Astrocyte (in vitro differentiated cells and primary cell): ENCODE measurements at regions not wholly inside any gene's neighbourhood (a gene's known extent, or its start where the extent isn't known, plus 50 kb on each side); places are given as distances from the start of the nearest gene placed in this dataset.

Experiments
- DNase-seq: peaks from one replicate; pipeline ENCODE4 v3.0.0-alpha.2; 2010; ENCODE audit warnings: low read depth
- FAIRE-seq: peaks from 2 replicates; lab custom pipeline; 2011; peaks lifted over from hg19 to GRCh38; lab: Jason Lieb, UNC
- H2AFZ ChIP-seq: 2 replicates; pipeline ENCODE4 v1.6.0; 2012; ENCODE audit warnings: low read depth, low read length, inconsistent platforms
- H3K27ac ChIP-seq: 2 replicates; pipeline ENCODE4 v1.5.1; 2011; ENCODE audit warnings: low read depth, low read length, inconsistent platforms
- H3K27me3 ChIP-seq: 2 replicates; pipeline ENCODE4 v1.6.0; 2011; ENCODE audit warnings: low read length, inconsistent platforms; ENCODE audit not compliant: insufficient read depth
- H3K36me3 ChIP-seq: 2 replicates; pipeline ENCODE4 v1.5.1; 2011; ENCODE audit warnings: low read length, inconsistent platforms; ENCODE audit not compliant: insufficient read depth
- H3K4me1 ChIP-seq: 2 replicates; pipeline ENCODE4 v1.5.1; 2011; ENCODE audit warnings: low read length, inconsistent platforms; ENCODE audit not compliant: insufficient read depth
- H3K4me2 ChIP-seq: 2 replicates; pipeline ENCODE4 v1.6.0; 2012; ENCODE audit warnings: low read length, inconsistent platforms
- H3K4me3 ChIP-seq: 2 replicates; pipeline ENCODE4 v1.5.1; 2011; ENCODE audit warnings: low read depth, mild to moderate bottlenecking, low read length, inconsistent platforms; ENCODE audit not compliant: insufficient read depth
- H3K79me2 ChIP-seq: 2 replicates; pipeline ENCODE4 v1.6.0; 2012; ENCODE audit warnings: mild to moderate bottlenecking, low read length, inconsistent platforms; ENCODE audit not compliant: insufficient read depth
- H3K9ac ChIP-seq: 2 replicates; pipeline ENCODE4 v1.6.0; 2012; ENCODE audit warnings: mild to moderate bottlenecking, low read length, inconsistent platforms
- H3K9me3 ChIP-seq: 2 replicates; pipeline ENCODE4 v1.5.1; 2012; ENCODE audit warnings: low read depth, mild to moderate bottlenecking, low read length, inconsistent platforms; ENCODE audit not compliant: insufficient read depth
- H4K20me1 ChIP-seq: 2 replicates; pipeline ENCODE4 v1.6.0; 2012; ENCODE audit warnings: low read length, inconsistent platforms; ENCODE audit not compliant: insufficient read depth
- H3K27ac Mint-ChIP-seq: one replicate; pipeline ENCODE4 v1.8.0; 2021; ENCODE audit warnings: mild to moderate bottlenecking, mixed read lengths; ENCODE audit not compliant: unreplicated experiment
- H3K27me3 Mint-ChIP-seq: one replicate; pipeline ENCODE4 v1.8.0; 2021; ENCODE audit warnings: low read depth, mixed read lengths; ENCODE audit not compliant: unreplicated experiment
- H3K36me3 Mint-ChIP-seq: one replicate; pipeline ENCODE4 v1.8.0; 2021; ENCODE audit warnings: low read depth, mixed read lengths; ENCODE audit not compliant: unreplicated experiment
- H3K4me1 Mint-ChIP-seq: one replicate; pipeline ENCODE4 v1.8.0; 2021; ENCODE audit warnings: low read depth, mixed read lengths; ENCODE audit not compliant: unreplicated experiment
- H3K4me3 Mint-ChIP-seq: one replicate; pipeline ENCODE4 v1.8.0; 2021; ENCODE audit warnings: mild to moderate bottlenecking, moderate library complexity, mixed read lengths; ENCODE audit not compliant: unreplicated experiment
- H3K9me3 Mint-ChIP-seq: one replicate; pipeline ENCODE4 v1.8.0; 2021; ENCODE audit warnings: mild to moderate bottlenecking, mixed read lengths; ENCODE audit not compliant: unreplicated experiment
- CTCF ChIP-seq: IDR thresholded peaks from 2 replicates; pipeline ENCODE4 v1.5.1; 2011; ENCODE audit warnings: low read depth, mild to moderate bottlenecking, inconsistent platforms, low read length, moderate library complexity; ENCODE audit not compliant: insufficient read depth
- EZH2 ChIP-seq: IDR thresholded peaks from 2 replicates; pipeline ENCODE4 v1.6.1; 2012; ENCODE audit warnings: mild to moderate bottlenecking, low read length, inconsistent platforms; ENCODE audit not compliant: insufficient read depth

DNA sequence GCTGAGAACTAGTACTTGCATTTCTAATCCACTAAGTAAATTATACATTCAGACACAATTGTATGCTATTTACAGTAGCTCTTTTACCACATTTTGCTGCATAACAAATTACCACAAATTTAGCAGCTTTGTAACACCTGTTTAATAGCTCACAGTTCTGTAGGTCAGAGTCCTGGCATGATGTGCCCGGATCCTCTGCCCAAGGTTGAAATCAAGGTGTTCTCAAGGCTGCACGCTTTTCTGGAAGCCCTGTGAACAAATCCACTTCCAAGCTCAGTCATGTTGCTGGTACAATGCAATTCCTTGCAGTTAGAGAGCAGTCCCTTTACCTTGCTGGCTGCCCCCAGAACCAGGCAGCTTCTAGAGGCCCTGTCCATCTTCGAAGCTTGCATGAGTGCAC lies 716.0 kb downstream of the HACE1 start:
- H3K9me3 Mint-ChIP-seq, result peaks cover 7% of the 10 kb centered on the region
- H3K79me2 ChIP-seq, result no peaks in the 10 kb centered on the region
- H3K36me3 Mint-ChIP-seq, result no peaks in the 10 kb centered on the region
- H3K4me3 Mint-ChIP-seq, result no peak overlapping the region
- H3K27ac Mint-ChIP-seq, result no peak overlapping the region
- no peak for DNase-seq
- H3K27ac ChIP-seq, result no peak overlapping the region
- no peaks in the 10 kb centered on the region for H3K4me1 ChIP-seq
- TF ChIP-seq CTCF (no peak), EZH2 (no peak)
- no peak overlapping the region for H3K4me3 ChIP-seq
- H2AFZ ChIP-seq, result no peak overlapping the region
- H3K9ac ChIP-seq, result no peak overlapping the region
- H3K4me1 Mint-ChIP-seq, result no peaks in the 10 kb centered on the region
- H3K4me2 ChIP-seq, result no peak overlapping the region
- no peaks in the 10 kb centered on the region for H4K20me1 ChIP-seq
- H3K27me3 ChIP-seq, result no peaks in the 10 kb centered on the region
- no peaks in the 10 kb centered on the region for H3K36me3 ChIP-seq
- H3K27me3 Mint-ChIP-seq, result no peaks in the 10 kb centered on the region
- FAIRE-seq, result no peak
- no peaks in the 10 kb centered on the region for H3K9me3 ChIP-seq

DNA sequence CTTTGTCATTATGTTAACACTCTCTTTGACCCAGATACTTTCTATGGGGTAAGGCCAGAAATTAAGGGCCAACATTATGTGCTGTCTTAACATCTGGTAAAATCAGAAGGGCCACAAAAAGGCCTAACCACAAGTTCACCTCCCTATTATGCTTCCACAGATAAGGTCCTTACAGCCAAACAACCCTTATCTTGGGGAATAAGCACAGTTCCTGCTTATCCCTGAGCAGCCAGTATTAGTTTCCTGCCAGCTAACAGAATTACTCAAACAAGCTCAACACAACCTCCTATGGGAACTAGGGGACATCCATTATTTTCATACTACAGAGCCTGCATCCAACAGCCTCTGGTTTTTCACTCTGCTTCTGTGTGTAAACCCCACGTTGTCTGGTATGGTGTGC lies 724.8 kb downstream of the HACE1 start:
- TF ChIP-seq EZH2, result no peak
- no peak for TF ChIP-seq CTCF
- Mint-ChIP-seq H3K9me3 (peaks cover 4% of the 10 kb centered on the region), H3K4me1 (no peaks in the 10 kb centered on the region), H3K27me3 (no peaks in the 10 kb centered on the region), H3K27ac (no peak overlapping the region), H3K4me3 (no peak overlapping the region), H3K36me3 (no peaks in the 10 kb centered on the region)
- no peaks in the 10 kb centered on the region for H4K20me1 ChIP-seq
- no peak for DNase-seq
- no peak overlapping the region for H3K4me2 ChIP-seq
- H3K36me3 ChIP-seq, result no peaks in the 10 kb centered on the region
- H2AFZ ChIP-seq, result no peak overlapping the region
- no peaks in the 10 kb centered on the region for H3K79me2 ChIP-seq
- no peaks in the 10 kb centered on the region for H3K27me3 ChIP-seq
- no peak for FAIRE-seq
- no peaks in the 10 kb centered on the region for H3K4me1 ChIP-seq
- H3K9me3 ChIP-seq, result no peaks in the 10 kb centered on the region
- H3K9ac ChIP-seq, result no peak overlapping the region
- no peak overlapping the region for H3K27ac ChIP-seq
- H3K4me3 ChIP-seq, result no peak overlapping the region

- DNase-seq (no peak), FAIRE-seq (no peak)
- Mint-ChIP-seq H3K36me3 (no peaks in the 10 kb centered on the region), H3K4me3 (no peak overlapping the region), H3K9me3 (peaks cover 2% of the 10 kb centered on the region), H3K27me3 (no peaks in the 10 kb centered on the region), H3K4me1 (peaks cover 12% of the 10 kb centered on the region), H3K27ac (no peak overlapping the region)
- H3K9ac ChIP-seq, result no peak overlapping the region
- H3K4me3 ChIP-seq, result no peak overlapping the region
- no peaks in the 10 kb centered on the region for H4K20me1 ChIP-seq
- H2AFZ ChIP-seq, result no peak overlapping the region
- H3K27ac ChIP-seq, result no peak overlapping the region
- H3K79me2 ChIP-seq, result no peaks in the 10 kb centered on the region
- no peaks in the 10 kb centered on the region for H3K36me3 ChIP-seq
- TF ChIP-seq CTCF, result no peak
- TF ChIP-seq EZH2, result no peak
- H3K9me3 ChIP-seq, result no peaks in the 10 kb centered on the region
- no peaks in the 10 kb centered on the region for H3K27me3 ChIP-seq
- no peak overlapping the region for H3K4me2 ChIP-seq
- no peaks in the 10 kb centered on the region for H3K4me1 ChIP-seq
These were observed 729.4 kb downstream of the HACE1 start for GRCh38 chr6:104130343-104130742.
